Stimulated activated CD8-positive, alpha-beta memory T cell treated with anti-CD3 and anti-CD28 coated beads, Interleukin-12 subunit alpha, Interleukin-12 subunit beta, amount 100 ng/mL, for 24 hours (primary cell): ENCODE measurements at regions not wholly inside any gene's neighbourhood (a gene's known extent, or its start where the extent isn't known, plus 50 kb on each side); places are given as distances from the start of the nearest gene placed in this dataset.
"Not testable (repeated sequence)": the region's sequence is repeated elsewhere in the genome, so short reads cannot be mapped to it uniquely, and the experiment has no call there.

Source experiments
- DNase-seq: peaks from one replicate; pipeline ENCODE4 v3.0.0-alpha.2; 2020; ENCODE audit errors: extremely low read depth

GRCh38 chr5:126096442-126097006, 326.7 kb upstream of the GRAMD2B start:
- DNase-seq, result no peak

DNA sequence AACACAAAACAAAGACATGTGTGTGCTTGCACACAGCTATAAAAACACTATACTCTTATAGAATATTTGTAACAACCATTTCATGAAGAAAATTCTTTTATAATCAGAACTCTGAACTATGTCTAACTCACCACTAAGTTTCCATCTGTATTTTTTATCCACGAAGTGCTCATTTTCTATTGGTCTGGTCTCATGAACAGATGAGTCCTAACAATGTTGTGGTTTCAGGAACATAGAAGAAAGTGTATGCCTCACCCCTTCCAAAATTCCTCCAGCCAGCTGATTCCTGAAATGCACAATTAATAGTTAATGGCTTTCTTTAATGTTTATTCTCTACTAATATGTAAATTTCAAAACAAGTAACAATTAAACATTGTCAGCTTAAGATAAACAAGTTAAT, 325.3 kb upstream of the GRAMD2B start:
- no peak for DNase-seq

DNA sequence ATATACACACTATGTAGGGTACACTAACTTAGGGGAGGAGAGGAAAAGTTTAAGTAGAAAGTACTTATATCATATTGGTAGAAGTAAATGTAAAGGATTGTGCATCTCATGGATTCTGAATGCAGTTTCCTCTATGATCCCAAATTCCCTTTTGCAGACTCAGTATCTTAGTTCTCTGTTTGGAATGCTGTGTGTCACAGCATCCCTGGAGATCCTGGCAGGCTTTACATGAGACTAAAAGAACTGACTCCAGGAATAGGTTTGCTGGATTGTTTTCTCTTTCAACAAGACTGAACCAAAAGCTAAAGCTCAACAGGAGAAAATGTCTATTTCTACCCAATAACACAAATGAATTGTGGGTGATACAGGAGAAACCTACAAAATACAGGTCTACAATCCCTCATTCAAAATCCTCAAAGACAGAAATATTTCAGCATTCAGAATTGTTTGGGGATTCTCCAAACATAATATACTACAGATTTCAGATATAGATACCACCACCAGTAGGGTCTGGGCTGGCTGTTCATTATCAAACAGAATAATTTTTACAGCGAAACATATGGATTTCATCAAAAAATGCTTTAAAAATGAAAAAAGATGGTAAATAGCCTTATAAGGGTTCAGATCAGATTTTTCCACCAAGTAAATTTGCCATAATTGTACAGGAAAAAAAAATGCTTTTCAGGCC, 324.7 kb upstream of the GRAMD2B start:
- no peak for DNase-seq

GRCh38 chr5:126099077-126099476, 324.1 kb upstream of the GRAMD2B start:
- no peak for DNase-seq

GRCh38 chr5:126100767-126101166, 322.4 kb upstream of the GRAMD2B start:
- DNase-seq, result no peak

DNA sequence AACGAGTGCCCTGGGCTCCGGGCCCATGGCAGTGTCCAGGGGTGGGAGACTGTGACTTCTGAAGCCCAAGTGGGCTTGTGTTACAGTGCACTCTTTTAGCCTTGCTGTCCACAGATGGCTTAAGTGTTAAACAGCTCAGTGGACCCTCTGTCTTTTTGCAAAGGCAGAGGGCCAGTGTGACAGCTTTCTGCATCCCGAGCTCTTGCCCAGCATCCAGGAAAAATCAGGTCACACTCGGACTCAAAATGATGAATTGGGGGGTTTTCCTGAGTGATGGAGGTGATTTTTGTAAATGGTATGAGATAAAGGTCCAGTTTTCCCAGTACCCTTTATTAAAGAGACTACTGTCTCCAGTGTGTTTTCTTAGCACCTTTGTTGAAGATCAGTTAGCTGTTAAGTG, 321.3 kb upstream of the GRAMD2B start:
- DNase-seq, result no peak

DNA sequence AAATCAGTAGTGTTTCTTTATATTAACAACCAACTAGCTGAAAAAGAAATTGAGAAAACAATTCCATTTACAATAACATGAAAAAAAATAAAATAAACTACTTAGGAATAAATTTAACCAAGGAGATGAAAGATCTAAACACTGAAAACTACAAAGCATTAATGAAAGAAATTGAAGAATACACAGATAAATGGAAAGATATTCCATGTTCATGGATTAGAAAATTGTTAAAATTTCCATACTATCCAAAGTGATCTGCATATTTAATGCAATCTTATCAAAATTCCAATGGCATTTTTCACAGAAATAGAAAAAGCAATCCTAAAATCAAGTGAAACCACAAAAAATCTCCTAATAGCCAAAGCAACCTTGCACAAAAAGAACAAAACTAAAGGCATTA, 320.2 kb upstream of the GRAMD2B start:
- no peak for DNase-seq

DNA sequence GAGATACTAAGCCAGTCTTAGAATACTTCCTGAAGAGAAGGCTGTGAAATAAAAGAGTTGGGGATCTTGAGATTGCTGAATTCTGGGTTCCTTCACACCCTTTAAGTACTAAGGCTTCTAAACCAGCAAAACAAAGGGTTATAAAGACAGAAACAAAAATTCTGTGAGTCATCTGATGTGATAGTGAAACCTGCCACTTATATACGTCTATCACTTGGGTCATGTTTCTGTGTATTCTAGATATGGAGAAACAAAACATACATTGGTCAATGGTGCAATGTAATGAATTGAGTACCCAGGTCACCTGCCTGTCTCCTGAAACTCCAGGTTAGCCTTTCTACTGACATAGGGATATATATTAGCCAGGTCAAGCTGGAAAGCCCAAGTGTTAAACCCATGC, 319.3 kb upstream of the GRAMD2B start:
- no peak for DNase-seq

- no peak for DNase-seq
These were observed 318.9 kb upstream of the GRAMD2B start for GRCh38 chr5:126104341-126104740.

GRCh38 chr5:126104951-126105350, 318.3 kb upstream of the GRAMD2B start:
- no peak for DNase-seq

DNA sequence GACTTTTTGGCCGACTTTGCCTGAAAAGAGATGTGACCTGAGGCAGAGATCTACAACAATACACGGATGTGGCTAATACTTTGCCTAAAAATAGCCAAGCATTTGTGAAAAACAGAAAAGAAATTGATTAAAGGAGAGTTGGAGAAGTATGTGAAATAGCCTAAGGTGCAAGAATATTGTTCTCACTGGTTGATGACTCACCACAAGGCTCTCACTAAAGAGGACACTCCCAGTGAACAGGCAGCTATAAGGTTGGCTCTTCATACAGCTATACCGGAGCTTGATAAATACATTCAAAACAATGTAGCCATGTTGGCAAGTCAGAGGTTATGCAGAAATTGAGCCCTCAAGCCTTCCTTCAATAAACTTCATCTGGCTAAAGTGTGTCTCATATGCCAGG, 317.2 kb upstream of the GRAMD2B start:
- DNase-seq, result no peak

DNA sequence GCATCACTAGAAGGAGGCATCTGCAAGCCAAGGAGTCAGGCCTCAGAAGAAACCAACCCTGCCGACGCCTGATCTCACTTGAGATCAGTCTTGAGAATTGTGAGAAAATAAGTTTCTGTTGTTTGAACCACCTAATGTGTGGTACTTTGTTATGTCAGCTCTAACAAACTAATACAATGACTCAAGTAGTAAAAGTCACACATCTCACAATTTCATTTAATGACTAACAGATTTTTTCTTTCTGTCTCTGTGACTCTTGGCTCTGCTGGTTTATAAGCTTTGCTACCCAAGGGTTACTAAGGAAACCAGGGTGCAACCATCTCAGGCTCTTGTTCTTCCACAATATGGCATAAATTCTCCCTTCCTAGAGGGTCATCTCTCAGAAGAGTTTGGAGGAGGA, 315.8 kb upstream of the GRAMD2B start:
- DNase-seq, result no peak

DNA sequence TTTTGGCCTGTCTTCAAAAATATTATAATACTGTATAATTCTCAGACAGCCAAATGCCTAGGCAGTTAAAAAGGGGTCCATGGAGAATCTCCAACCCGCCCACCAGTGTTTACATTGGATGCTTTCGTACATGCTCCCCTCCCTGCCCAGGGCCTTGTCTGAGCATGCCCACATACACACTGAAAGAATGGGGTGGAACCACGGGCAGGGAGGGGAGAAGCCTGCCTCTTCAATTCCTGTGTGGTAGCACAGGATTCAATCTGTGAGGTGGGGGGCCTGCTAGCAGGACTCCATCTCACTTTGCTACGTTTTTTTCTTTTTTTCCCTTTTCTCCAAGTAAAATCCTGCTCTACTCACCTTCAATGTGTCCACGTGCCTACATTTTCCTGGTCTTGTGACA, 314.7 kb upstream of the GRAMD2B start:
- no peak for DNase-seq

GRCh38 chr5:126115059-126115629, 308.1 kb upstream of the GRAMD2B start:
- DNase-seq, result no peak

DNA sequence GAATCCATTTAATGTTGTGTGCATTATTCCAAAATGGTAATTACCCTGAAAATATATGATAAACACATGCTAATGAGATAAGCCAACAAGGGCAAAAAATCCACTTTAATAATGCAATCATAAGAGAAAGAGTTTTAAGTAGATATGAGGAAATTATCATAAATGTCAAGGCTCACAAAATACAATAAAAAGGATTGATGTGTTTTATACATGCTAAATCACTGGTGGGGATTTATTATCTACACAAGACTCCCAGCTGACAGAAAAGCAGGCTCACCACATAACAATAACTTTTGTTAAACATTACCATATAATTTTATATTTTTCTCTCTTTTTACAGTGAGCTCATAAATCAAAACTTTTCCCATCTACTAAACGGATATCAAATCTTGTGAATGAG, 306.2 kb upstream of the GRAMD2B start:
- DNase-seq, result no peak

- DNase-seq, result no peak
These were observed 303.2 kb upstream of the GRAMD2B start for GRCh38 chr5:126119887-126120442.

DNA sequence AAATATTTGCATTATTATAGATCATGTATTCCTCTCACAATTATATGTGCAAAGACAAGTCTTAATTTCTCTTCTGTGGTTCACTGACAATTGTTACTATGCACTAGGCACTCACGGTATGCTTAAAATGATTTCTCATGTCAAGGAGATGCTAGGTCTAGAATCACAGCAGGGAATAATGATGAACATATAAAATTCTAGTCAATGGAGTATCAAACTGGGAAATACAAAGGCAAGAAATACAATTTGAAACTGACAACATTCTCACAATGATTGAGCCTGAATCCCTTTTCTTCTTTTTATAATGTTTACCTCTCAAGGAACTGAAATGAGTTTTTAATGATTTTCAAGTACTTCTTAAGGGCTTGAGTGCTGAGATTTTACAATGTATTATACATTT, 302.3 kb upstream of the GRAMD2B start:
- DNase-seq, result no peak

GRCh38 chr5:126122942-126123341, 300.3 kb upstream of the GRAMD2B start:
- DNase-seq, result no peak

- no peak for DNase-seq
These were observed 298.4 kb upstream of the GRAMD2B start for GRCh38 chr5:126124706-126125345.

DNA sequence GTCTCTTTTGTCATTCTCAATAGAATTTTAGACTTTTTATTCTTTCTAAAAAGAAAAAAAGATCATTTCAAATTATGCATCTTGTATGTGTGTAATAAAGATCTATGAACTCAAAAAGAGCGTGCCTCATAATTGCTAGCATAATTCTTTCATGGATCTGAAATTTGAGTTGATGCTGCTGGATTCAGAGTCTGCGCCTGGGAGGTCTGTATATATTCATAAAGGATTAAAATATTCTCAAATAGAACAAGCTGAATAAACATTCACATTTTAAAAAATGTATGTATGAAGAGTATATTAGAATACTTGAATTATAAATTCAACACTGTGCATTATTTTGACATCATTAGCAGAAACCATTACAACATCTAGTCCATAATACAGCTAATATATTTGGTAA, 297.8 kb upstream of the GRAMD2B start:
- DNase-seq, result no peak

DNA sequence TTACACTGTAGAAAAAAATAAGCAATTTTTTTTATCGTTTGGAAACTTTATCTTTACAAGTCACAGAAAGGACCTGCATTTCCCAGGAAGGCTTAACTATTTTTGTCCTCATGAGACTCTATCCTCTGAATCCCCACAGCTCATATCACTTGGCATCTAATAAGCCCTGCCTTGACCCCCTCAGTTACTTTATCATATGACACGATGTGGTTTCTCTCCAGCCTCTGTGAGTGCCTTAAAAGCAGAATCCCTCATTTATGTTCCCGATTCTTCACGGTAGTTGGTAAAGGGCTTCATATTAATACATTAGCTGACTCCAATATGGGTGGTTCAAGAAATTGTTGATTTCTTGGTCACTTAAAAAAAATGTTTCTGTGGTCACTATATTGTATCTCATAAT, 296.6 kb upstream of the GRAMD2B start:
- DNase-seq, result no peak

- not testable (repeated sequence) for DNase-seq
These were observed 295.8 kb upstream of the GRAMD2B start for GRCh38 chr5:126127371-126127770.

DNA sequence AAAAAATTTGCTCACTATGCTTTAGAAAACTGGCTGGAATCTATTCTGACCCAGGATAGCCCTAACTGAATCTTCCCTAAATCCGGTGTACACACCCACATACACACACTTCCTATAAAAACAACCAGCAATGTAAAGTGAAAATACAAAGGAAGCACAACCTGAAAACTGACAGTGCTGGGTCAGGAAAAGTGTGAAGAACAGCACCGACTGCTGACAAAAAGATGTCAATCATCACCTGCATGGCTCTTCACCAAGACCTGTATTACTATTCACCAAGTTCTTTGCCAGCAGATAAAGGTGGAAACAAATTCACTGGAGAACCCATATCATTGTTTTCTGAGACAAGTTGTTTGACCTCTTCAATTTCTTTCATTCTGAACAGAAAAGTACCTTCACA, 293.8 kb upstream of the GRAMD2B start:
- no peak for DNase-seq
